Lung (tissue), 11 donors: ENCODE measurements at regions not wholly inside any gene's neighbourhood (a gene's known extent, or its start where the extent isn't known, plus 50 kb on each side); places are given as distances from the start of the nearest gene placed in this dataset.

ENCODE experiments used
- ATAC-seq: fragments of 200-7000 bp; cut with Tn5 transposase; one replicate; pipeline ENCODE4 v1.9.1; 2020; ENCODE audit warnings: moderate number of reproducible peaks; ENCODE audit not compliant: insufficient read depth, low FRiP score
- DNase-seq, 3 donors: peaks; one replicate each; pipeline ENCODE4 v3.0.0-alpha.2; 2013 to 2017
- H3K27ac ChIP-seq, 2 donors: one replicate each; pipeline ENCODE4 v1.5.1; 2013; ENCODE audit warnings: mild to moderate bottlenecking in 2 of 2, moderate library complexity in 2 of 2, control low read depth in 1 of 2, inconsistent platforms in 1 of 2, low read depth in 1 of 2, low read length in 1 of 2
- H3K27me3 ChIP-seq, 3 donors: one replicate each; pipeline ENCODE4 v1.5.1; 2013; ENCODE audit warnings: low read length in 2 of 3; ENCODE audit not compliant: control insufficient read depth in 3 of 3, insufficient read depth in 3 of 3
- H3K36me3 ChIP-seq, 4 donors: one replicate each; pipeline ENCODE4 v1.5.1; 2013; ENCODE audit warnings: low read length in 4 of 4, mild to moderate bottlenecking in 1 of 4, moderate library complexity in 1 of 4; ENCODE audit not compliant: control insufficient read depth in 4 of 4, insufficient read depth in 4 of 4
- H3K4me1 ChIP-seq, 5 donors: one replicate each; pipeline ENCODE4 v1.5.1; 2013; ENCODE audit warnings: low read length in 5 of 5, mild to moderate bottlenecking in 2 of 5, moderate library complexity in 1 of 5; ENCODE audit not compliant: control insufficient read depth in 5 of 5, insufficient read depth in 5 of 5
- H3K4me3 ChIP-seq: one replicate; pipeline ENCODE4 v1.5.1; 2013; ENCODE audit warnings: mild to moderate bottlenecking, control low read depth, moderate library complexity
- H3K9ac ChIP-seq, 2 donors: one replicate each; pipeline ENCODE4 v1.5.1; 2013; ENCODE audit warnings: low read length in 2 of 2, control low read depth in 1 of 2; ENCODE audit not compliant: insufficient read depth in 1 of 2
- H3K9me3 ChIP-seq, 4 donors: one replicate each; pipeline ENCODE4 v1.5.1; 2013; ENCODE audit warnings: low read length in 3 of 4, mild to moderate bottlenecking in 1 of 4, moderate library complexity in 1 of 4; ENCODE audit not compliant: control insufficient read depth in 4 of 4, insufficient read depth in 3 of 4
- WGBS, 2 donors: extraction: QIAGEN DNeasy Blood & Tissue Kit; methylation state at CpG; one replicate each; pipeline ENCODE4 v1.1.7; 2013; 5-methylcytosine and 5-hydroxymethylcytosine counted together
- TF ChIP-seq, protein P1 (sequence below): IDR thresholded peaks from 2 replicates; pipeline ENCODE4 v1.5.1; 2012; ENCODE audit warnings: mild to moderate bottlenecking; ENCODE audit errors: control extremely low read depth, extremely low read depth
- donor health status: control.
- donor health status: control.
- donor health status: Bipolar disorder and iron deficiency.
- donor health status: healthy.
- donor health status: DM: yes; HTN: yes; CAD: no.

DNA sequence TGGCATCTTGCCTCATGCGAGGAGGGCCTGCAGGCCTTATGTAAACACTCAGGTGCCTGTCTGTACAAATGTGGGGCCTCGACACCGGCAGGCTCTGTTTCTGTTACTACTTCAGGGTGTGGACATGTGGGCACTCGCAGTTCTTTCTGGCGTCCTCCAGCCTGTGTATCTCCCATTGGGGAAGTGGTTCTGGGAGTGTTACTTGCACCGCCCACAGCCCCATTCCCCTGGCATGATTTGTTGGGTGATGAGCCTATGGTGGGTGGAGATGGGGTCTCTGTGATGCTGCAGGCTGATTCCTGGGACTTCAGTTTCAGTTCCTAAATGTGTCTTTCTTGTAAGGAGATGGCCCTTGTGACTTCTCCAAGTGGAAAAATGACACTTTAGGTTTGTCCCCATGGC lies 82.1 kb upstream of the PITX1 start:
- WGBS, 2 donors, result 47 to 64% methylated on average over 6 of the region's 6 CpGs
- TF ChIP-seq, protein P1, sequence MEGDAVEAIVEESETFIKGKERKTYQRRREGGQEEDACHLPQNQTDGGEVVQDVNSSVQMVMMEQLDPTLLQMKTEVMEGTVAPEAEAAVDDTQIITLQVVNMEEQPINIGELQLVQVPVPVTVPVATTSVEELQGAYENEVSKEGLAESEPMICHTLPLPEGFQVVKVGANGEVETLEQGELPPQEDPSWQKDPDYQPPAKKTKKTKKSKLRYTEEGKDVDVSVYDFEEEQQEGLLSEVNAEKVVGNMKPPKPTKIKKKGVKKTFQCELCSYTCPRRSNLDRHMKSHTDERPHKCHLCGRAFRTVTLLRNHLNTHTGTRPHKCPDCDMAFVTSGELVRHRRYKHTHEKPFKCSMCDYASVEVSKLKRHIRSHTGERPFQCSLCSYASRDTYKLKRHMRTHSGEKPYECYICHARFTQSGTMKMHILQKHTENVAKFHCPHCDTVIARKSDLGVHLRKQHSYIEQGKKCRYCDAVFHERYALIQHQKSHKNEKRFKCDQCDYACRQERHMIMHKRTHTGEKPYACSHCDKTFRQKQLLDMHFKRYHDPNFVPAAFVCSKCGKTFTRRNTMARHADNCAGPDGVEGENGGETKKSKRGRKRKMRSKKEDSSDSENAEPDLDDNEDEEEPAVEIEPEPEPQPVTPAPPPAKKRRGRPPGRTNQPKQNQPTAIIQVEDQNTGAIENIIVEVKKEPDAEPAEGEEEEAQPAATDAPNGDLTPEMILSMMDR, result no peak
- Histone ChIP-seq H3K36me3 (no peaks in the 10 kb centered on the region), H3K27me3 (no peaks in the 10 kb centered on the region), H3K9me3 (no peaks in the 10 kb centered on the region), H3K4me3 (no peak overlapping the region), H3K27ac (no peak overlapping the region), H3K4me1 (peaks cover 0 to 45% (median 10%) of the 10 kb centered on the region in 5 donors), H3K9ac (no peak overlapping the region)
- ATAC-seq (peak; percentile 56), DNase-seq (peak in 1 of 3 donors; percentile 53)

DNA sequence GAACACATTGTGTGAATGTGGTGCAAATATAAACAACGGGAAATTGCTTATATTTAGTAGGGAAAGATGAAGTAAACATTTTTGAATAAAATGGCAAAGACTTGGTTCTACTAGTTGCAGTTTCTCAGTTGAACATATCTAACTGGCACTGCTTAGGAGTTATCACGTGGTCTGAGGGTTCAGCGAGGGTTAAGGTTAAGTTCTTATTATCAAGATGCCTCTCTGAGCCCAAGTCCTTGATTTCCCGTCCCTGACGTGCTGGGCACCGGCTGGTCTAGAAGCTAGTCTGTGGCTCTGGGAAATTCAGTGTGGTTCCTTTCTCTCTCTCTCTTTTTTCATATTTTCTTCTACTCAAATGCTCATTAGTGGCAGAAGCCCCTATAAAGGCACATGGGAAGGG lies 81.6 kb upstream of the PITX1 start:
- Histone ChIP-seq H3K9me3 (no peaks in the 10 kb centered on the region), H3K4me1 (peaks cover 0 to 45% (median 10%) of the 10 kb centered on the region in 5 donors), H3K4me3 (no peak overlapping the region), H3K27ac (no peak overlapping the region), H3K9ac (no peak overlapping the region), H3K36me3 (no peaks in the 10 kb centered on the region), H3K27me3 (no peaks in the 10 kb centered on the region)
- ATAC-seq, result no peak
- DNase-seq, result peak; percentile 67 to 88 (median 86)
- TF ChIP-seq, protein P1, result no peak
- 55 to 75% methylated on average over 6 of the region's 6 CpGs for WGBS, 2 donors

DNA sequence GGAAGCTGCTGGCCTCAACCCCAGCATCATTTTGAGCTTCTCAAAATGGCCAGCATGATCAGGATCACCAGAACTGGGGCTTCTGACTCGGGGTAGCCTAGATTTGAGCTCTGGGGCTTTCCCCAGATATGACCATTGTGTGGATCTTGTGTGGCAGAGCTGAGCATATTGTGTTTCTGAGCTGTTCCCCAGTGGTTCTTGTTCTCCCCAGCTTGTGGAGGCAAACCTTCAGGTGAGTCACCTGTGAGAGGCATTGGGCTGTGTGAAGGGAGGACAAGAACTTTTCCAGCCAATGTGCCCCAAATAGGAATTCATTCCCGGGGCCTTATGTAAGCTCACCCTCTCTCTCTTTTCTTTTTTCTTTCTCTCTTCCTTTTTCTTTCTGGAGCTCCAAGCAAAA lies 80.7 kb upstream of the PITX1 start:
- Histone ChIP-seq H3K27me3 (no peaks in the 10 kb centered on the region), H3K9ac (no peak overlapping the region), H3K9me3 (no peaks in the 10 kb centered on the region), H3K4me3 (no peak overlapping the region), H3K4me1 (peaks cover 0 to 45% (median 10%) of the 10 kb centered on the region in 5 donors), H3K27ac (no peak overlapping the region), H3K36me3 (no peaks in the 10 kb centered on the region)
- no peak for ATAC-seq
- DNase-seq, result no peak
- WGBS, 2 donors, result 84 to 93% methylated on average over 2 of the region's 2 CpGs
- TF ChIP-seq, protein P1, result no peak
